CD4-positive, alpha-beta memory T cell (primary cell): ENCODE measurements at regions not wholly inside any gene's neighbourhood (a gene's known extent, or its start where the extent isn't known, plus 50 kb on each side); places are given as distances from the start of the nearest gene placed in this dataset.

Source experiments
- CTCF ChIA-PET: fragments of 350-600 bp; sonication (Branson Sonifier 250); formaldehyde crosslinking; loops from one replicate; lab custom pipeline; 2021; ENCODE audit warnings: inconsistent platforms; ENCODE audit not compliant: partially characterized antibody; lab: Charles Lee
- POLR2A ChIA-PET: fragments of 350-600 bp; sonication (Branson Sonifier 250); formaldehyde crosslinking; loops from one replicate; lab custom pipeline; 2021; ENCODE audit not compliant: partially characterized antibody; lab: Charles Lee
- DNase-seq, 5 donors: peaks; one replicate each; pipeline versions ENCODE4 v3.0.0 to v3.0.0-alpha.2; 2020 to 2022; ENCODE audit warnings: mixed read lengths in 1 of 5
- H3K27ac ChIP-seq: one replicate; pipeline ENCODE4 v1.7.0; 2013; ENCODE audit warnings: low read depth, low read length
- H3K27me3 ChIP-seq: 2 replicates; pipeline ENCODE4 v1.7.0; 2013; ENCODE audit warnings: mild to moderate bottlenecking, low read length, moderate library complexity; ENCODE audit not compliant: insufficient read depth
- H3K36me3 ChIP-seq: 2 replicates; pipeline ENCODE4 v1.7.0; 2013; ENCODE audit warnings: mild to moderate bottlenecking, low read length, moderate library complexity; ENCODE audit not compliant: insufficient read depth
- H3K4me1 ChIP-seq: 2 replicates; pipeline ENCODE4 v1.7.0; 2013; ENCODE audit warnings: mild to moderate bottlenecking, low read length, moderate library complexity; ENCODE audit not compliant: insufficient read depth
- H3K4me3 ChIP-seq, 2 donors: one replicate each; pipeline ENCODE4 v1.7.0; 2013; ENCODE audit warnings: low read length in 2 of 2, mild to moderate bottlenecking in 1 of 2
- H3K9me3 ChIP-seq, 2 donors: one replicate each; pipeline ENCODE4 v1.7.0; 2013; ENCODE audit warnings: low read length in 2 of 2, control low read depth in 1 of 2; ENCODE audit not compliant: control insufficient read depth in 1 of 2
- H3K27ac Mint-ChIP-seq, 7 donors: one replicate each; pipeline ENCODE4 v1.8.0; 2020 to 2021; ENCODE audit warnings: mixed read lengths in 7 of 7, mild to moderate bottlenecking in 6 of 7, inconsistent platforms in 3 of 7, moderate library complexity in 3 of 7
- H3K27me3 Mint-ChIP-seq, 2 donors: one replicate each; pipeline ENCODE4 v1.8.0; 2020 to 2021; ENCODE audit warnings: mixed read lengths in 2 of 2
- H3K36me3 Mint-ChIP-seq, 2 donors: one replicate each; pipeline ENCODE4 v1.8.0; 2020 to 2021; ENCODE audit warnings: mixed read lengths in 2 of 2, inconsistent platforms in 1 of 2, mild to moderate bottlenecking in 1 of 2
- H3K4me1 Mint-ChIP-seq, 4 donors: one replicate each; pipeline ENCODE4 v1.8.0; 2020 to 2021; ENCODE audit warnings: mixed read lengths in 4 of 4, mild to moderate bottlenecking in 1 of 4
- H3K4me3 Mint-ChIP-seq, 8 donors: one replicate each; pipeline ENCODE4 v1.8.0; 2020 to 2021; ENCODE audit warnings: mixed read lengths in 8 of 8, mild to moderate bottlenecking in 7 of 8, moderate library complexity in 6 of 8, inconsistent platforms in 3 of 8
- H3K9me3 Mint-ChIP-seq, 8 donors: one replicate each; pipeline ENCODE4 v1.8.0; 2020 to 2021; ENCODE audit warnings: mixed read lengths in 8 of 8, mild to moderate bottlenecking in 5 of 8, inconsistent platforms in 3 of 8, moderate library complexity in 1 of 8
- intact Hi-C: fragments of 100-400 bp; cut with micrococcal nuclease; formaldehyde crosslinking; loops from one replicate; pipeline ENCODE4 v1.15.1; 2023

DNA sequence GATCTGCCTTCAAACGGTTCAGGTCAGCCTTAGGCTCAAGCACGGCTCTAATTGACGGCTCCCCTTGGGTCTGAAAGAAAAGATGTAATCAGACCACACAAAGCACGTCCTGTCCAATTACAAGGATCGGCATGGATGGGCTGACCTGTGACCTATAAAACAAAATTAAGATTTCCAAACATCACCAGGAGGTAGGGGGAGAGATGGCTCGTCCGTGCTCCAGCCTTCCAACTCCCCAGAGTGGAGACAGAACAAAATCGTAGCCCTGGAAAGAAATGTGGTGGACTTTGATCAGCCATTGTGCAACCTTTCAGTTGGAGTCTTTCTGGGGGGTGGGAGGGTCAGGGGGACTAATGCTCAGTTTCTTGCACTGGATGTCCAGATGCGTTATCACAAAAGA lies 226.6 kb upstream of the DIO3 start:
- H3K27me3 Mint-ChIP-seq: peaks cover 18 to 23% of the 10 kb centered on the region in 2 donors
- Histone ChIP-seq H3K4me1 (no peaks in the 10 kb centered on the region), H3K4me3 (no peak overlapping the region), H3K36me3 (no peaks in the 10 kb centered on the region), H3K27me3 (peaks cover 3% of the 10 kb centered on the region), H3K27ac (no peak overlapping the region), H3K9me3 (no peaks in the 10 kb centered on the region)
- DNase-seq: no peak
- CTCF ChIA-PET: no interaction called here
- peaks cover 0 to 1% (median 0%) of the 10 kb centered on the region in 4 donors for H3K4me1 Mint-ChIP-seq
- intact Hi-C loops: no loop called here
- H3K9me3 Mint-ChIP-seq: no peaks in the 10 kb centered on the region
- POLR2A ChIA-PET: no interaction called here
- H3K4me3 Mint-ChIP-seq: no peak overlapping the region
- H3K36me3 Mint-ChIP-seq: no peaks in the 10 kb centered on the region
- H3K27ac Mint-ChIP-seq: no peak overlapping the region

DNA sequence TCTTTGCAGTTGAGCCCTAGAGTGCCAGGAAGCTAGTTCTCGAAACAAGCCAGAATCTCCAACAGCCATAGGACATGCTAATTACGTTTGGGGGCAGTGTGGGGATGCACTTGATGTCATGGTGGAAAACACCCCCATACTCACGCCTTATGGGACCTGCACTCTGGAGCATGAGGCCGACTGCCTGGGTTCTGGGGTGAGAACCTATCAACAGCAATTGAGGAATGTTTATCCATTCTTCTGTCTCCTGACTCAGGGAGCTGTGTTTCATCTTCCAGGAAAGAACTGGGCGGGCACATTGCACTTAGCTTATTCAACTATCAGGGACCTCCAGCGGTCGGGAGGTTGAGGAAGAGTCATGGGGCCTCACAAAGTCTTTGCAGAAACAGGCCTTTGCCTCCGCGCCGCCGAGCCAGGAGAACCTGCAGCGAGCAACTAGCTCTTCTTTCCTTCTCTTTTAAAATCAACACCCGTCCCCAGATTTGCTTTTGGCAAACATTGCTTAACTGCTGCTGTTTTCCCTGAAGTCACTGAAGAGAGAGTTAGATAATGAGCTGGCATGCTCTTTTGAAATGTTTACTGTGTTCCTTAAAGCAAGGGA lies 226.1 kb upstream of the DIO3 start:
- POLR2A ChIA-PET: no interaction called here
- no peak overlapping the region for H3K27ac Mint-ChIP-seq
- H3K27me3 Mint-ChIP-seq: peaks cover 16 to 23% of the 10 kb centered on the region in 2 donors
- H3K4me3 Mint-ChIP-seq: no peak overlapping the region
- no peaks in the 10 kb centered on the region for H3K9me3 Mint-ChIP-seq
- CTCF ChIA-PET: no interaction called here
- no peaks in the 10 kb centered on the region for H3K36me3 ChIP-seq
- H3K27ac ChIP-seq: no peak overlapping the region
- peaks cover 4% of the 10 kb centered on the region for H3K27me3 ChIP-seq
- no peaks in the 10 kb centered on the region for H3K9me3 ChIP-seq
- H3K4me1 Mint-ChIP-seq: peaks cover 0 to 1% (median 0%) of the 10 kb centered on the region in 4 donors
- intact Hi-C loops: no loop called here
- DNase-seq: no peak
- H3K36me3 Mint-ChIP-seq: no peaks in the 10 kb centered on the region
- no peak overlapping the region for H3K4me3 ChIP-seq
- H3K4me1 ChIP-seq: no peaks in the 10 kb centered on the region

DNA sequence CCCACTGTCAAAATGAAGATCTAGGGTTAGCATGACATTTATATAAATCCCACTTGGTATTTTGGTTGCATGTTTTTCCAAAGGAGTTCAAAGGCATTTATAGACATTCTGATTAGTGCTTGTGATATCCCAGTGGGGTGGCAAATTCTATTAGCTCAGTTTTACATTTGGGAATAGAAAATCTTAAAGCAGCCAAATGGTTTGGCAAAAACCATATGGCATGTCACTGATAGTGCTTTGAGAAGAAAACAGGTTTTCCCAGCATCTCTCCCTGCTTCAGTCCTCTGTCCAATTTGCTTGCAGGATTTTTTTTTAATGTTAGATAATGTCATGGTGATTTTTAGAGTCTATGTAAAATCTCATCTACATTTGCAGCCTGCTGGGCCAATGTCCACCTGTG lies 225.1 kb upstream of the DIO3 start:
- Mint-ChIP-seq H3K4me3 (no peak overlapping the region), H3K4me1 (peaks cover 0 to 1% (median 0%) of the 10 kb centered on the region in 4 donors), H3K27me3 (peaks cover 25 to 27% of the 10 kb centered on the region in 2 donors), H3K36me3 (no peaks in the 10 kb centered on the region), H3K27ac (no peak overlapping the region), H3K9me3 (no peaks in the 10 kb centered on the region)
- ChIA-PET POLR2A (no interaction called here), CTCF (no interaction called here)
- Histone ChIP-seq H3K4me3 (no peak overlapping the region), H3K4me1 (no peaks in the 10 kb centered on the region), H3K36me3 (no peaks in the 10 kb centered on the region), H3K9me3 (no peaks in the 10 kb centered on the region), H3K27me3 (peaks cover 4% of the 10 kb centered on the region), H3K27ac (no peak overlapping the region)
- intact Hi-C loops: no loop called here
- no peak for DNase-seq

DNA sequence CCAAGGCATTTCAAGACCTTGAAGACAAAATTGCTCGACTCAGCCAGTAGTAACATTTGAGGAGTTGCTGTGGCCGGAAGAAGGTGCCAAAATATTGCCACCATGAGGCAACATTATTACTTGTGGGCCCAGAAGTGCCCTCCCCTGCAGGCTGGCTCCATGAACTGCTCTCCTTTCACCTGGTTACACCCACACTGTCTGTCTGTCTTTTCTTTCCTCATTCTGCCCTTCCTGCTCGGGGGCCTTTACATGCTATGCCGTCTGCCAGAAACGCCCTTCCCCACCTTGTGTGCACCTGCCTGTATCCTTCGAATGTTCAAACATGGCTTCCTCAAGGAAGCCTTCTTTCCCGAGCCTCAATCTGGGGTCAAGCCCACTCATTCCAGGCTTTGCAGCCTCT lies 224.2 kb upstream of the DIO3 start:
- Mint-ChIP-seq H3K9me3 (peaks cover 0 to 2% (median 0%) of the 10 kb centered on the region in 8 donors), H3K4me3 (no peak overlapping the region), H3K27ac (no peak overlapping the region), H3K36me3 (no peaks in the 10 kb centered on the region), H3K27me3 (peaks cover 27 to 32% of the 10 kb centered on the region in 2 donors), H3K4me1 (peaks cover 0 to 1% (median 0%) of the 10 kb centered on the region in 4 donors)
- no peak for DNase-seq
- ChIA-PET POLR2A (no interaction called here), CTCF (no interaction called here)
- no peaks in the 10 kb centered on the region for H3K4me1 ChIP-seq
- H3K27ac ChIP-seq: no peak overlapping the region
- peaks cover 4% of the 10 kb centered on the region for H3K27me3 ChIP-seq
- intact Hi-C loops: no loop called here
- no peaks in the 10 kb centered on the region for H3K9me3 ChIP-seq
- no peak overlapping the region for H3K4me3 ChIP-seq
- no peaks in the 10 kb centered on the region for H3K36me3 ChIP-seq

DNA sequence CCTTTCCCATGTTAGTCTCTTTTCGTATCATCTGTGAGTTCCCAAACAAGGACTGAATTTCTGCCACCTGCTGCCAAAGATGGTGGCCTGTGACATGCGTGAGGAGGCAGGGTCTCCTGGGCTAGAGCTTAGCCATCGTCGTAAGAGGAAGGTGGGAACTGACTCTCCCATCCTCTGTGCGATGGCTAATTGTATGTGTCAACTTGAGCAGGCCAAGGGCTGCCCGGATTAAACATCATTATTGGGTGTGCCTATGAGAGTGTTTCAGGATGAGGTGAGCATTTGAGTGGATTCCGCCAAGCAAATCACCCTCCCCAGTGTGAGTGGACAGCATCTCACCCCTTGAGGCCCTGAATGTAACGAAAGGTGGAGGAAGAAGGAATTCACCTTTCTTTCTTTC lies 220.7 kb upstream of the DIO3 start:
- H3K9me3 ChIP-seq: no peaks in the 10 kb centered on the region
- no peaks in the 10 kb centered on the region for H3K4me1 ChIP-seq
- Mint-ChIP-seq H3K4me3 (no peak overlapping the region), H3K27me3 (peaks cover 21 to 29% of the 10 kb centered on the region in 2 donors), H3K9me3 (peaks cover 0 to 6% (median 0%) of the 10 kb centered on the region in 8 donors), H3K4me1 (peaks cover 0 to 1% (median 0%) of the 10 kb centered on the region in 4 donors), H3K27ac (no peak overlapping the region), H3K36me3 (no peaks in the 10 kb centered on the region)
- peaks cover 4% of the 10 kb centered on the region for H3K27me3 ChIP-seq
- CTCF ChIA-PET: no interaction called here
- no peak overlapping the region for H3K4me3 ChIP-seq
- H3K36me3 ChIP-seq: no peaks in the 10 kb centered on the region
- intact Hi-C loops: no loop called here
- no peak overlapping the region for H3K27ac ChIP-seq
- no peak for DNase-seq
- POLR2A ChIA-PET: no interaction called here

DNA sequence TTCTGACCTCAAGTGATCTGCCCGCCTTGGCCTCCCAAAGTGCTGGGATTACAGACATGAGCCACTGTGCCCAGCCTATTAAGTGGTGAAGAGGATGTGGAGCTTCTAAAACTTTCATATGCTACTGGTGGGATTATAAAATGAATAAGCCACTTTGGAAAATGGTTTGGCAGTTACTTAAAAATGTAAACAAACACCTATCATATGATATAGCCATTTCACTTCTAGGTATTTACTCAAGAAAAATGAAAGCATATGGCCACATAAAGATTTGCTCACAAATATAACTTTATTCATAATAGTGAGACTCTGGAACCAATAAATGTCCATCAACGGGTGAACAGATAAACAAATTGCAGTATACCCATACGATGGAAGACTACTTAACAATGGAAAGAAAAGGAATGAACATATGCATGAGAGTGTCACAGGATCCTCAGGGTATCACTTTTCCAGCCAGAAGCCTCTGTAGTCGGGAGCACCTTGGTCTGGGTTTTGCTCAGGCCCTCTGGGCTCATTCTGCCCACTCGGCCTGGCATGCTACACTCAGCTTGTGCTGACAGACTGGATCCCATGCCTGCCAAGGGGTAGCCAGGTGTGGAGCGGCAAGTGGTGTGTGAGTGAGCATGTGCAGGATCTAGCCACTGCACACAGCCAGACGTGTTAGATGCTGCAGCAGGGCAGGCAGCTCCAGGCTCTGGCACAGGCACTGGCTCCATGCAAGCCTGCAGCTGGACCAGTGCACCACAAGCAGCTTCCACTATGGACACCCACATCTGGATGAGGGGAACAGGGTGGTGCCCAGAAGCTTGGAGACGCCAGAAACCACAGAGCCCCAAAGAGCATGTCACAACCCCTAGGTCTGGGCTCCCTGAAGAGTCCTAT lies 213.2 kb upstream of the DIO3 start:
- Mint-ChIP-seq H3K4me3 (no peak overlapping the region), H3K9me3 (peaks cover 0 to 20% (median 8%) of the 10 kb centered on the region in 8 donors), H3K36me3 (no peaks in the 10 kb centered on the region), H3K27me3 (peaks cover 0 to 7% of the 10 kb centered on the region in 2 donors), H3K4me1 (no peaks in the 10 kb centered on the region), H3K27ac (no peak overlapping the region)
- CTCF ChIA-PET: no interaction called here
- no peaks in the 10 kb centered on the region for H3K4me1 ChIP-seq
- intact Hi-C loops: no loop called here
- POLR2A ChIA-PET: no interaction called here
- H3K27me3 ChIP-seq: no peaks in the 10 kb centered on the region
- DNase-seq: no peak
- H3K27ac ChIP-seq: no peak overlapping the region
- no peak overlapping the region for H3K4me3 ChIP-seq
- no peaks in the 10 kb centered on the region for H3K9me3 ChIP-seq
- no peaks in the 10 kb centered on the region for H3K36me3 ChIP-seq

DNA sequence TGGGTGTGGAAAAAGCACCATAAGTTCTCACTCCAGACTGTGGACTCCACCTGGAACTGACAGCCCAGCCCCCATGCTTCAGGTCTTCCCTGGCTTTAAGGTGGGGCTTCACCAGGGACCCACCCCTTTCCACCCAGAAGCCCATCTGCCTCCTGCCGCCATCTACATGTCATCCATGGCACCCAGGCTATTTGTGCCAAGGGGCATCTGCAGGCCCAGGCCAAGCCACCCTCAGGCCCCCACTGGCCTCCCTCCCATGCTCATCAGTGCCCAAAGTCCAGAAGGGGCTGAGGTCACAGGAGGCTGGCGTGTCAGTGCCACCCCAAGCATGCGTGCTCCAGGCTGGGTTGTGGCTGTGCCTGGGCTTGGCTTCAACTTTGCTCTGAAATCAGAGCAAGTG lies 212.2 kb upstream of the DIO3 start:
- no peaks in the 10 kb centered on the region for H3K4me1 Mint-ChIP-seq
- Histone ChIP-seq H3K27me3 (no peaks in the 10 kb centered on the region), H3K9me3 (no peaks in the 10 kb centered on the region), H3K36me3 (no peaks in the 10 kb centered on the region), H3K27ac (no peak overlapping the region), H3K4me3 (no peak overlapping the region), H3K4me1 (no peaks in the 10 kb centered on the region)
- CTCF ChIA-PET: no interaction called here
- H3K27ac Mint-ChIP-seq: no peak overlapping the region
- intact Hi-C loops: no loop called here
- no peak for DNase-seq
- H3K36me3 Mint-ChIP-seq: no peaks in the 10 kb centered on the region
- POLR2A ChIA-PET: no interaction called here
- H3K27me3 Mint-ChIP-seq: peaks cover under 1 to 7% of the 10 kb centered on the region in 2 donors
- H3K9me3 Mint-ChIP-seq: peaks cover 0 to 20% (median 8%) of the 10 kb centered on the region in 8 donors
- no peak overlapping the region for H3K4me3 Mint-ChIP-seq
